Thyroid gland (tissue), 4 donors: ENCODE measurements at regions not wholly inside any gene's neighbourhood (a gene's known extent, or its start where the extent isn't known, plus 50 kb on each side); places are given as distances from the start of the nearest gene placed in this dataset.

Experiments
- DNase-seq, 2 donors: peaks; one replicate each; pipeline ENCODE4 v3.0.0-alpha.2; 2019
- H3K27ac ChIP-seq, 3 donors: fragments of 200-600 bp; sonication (generic); 1 replicate in 2 of 3; 2 replicates in 1 of 3; pipeline ENCODE4 v1.5.1; 2016 to 2019; ENCODE audit warnings: mild to moderate bottlenecking in 1 of 3, moderate library complexity in 1 of 3
- H3K27me3 ChIP-seq: fragments of 200-600 bp; sonication (generic); one replicate; pipeline ENCODE4 v1.5.1; 2019
- H3K36me3 ChIP-seq, 2 donors: fragments of 200-600 bp; sonication (generic); one replicate each; pipeline ENCODE4 v1.5.1; 2016 to 2019
- H3K4me1 ChIP-seq, 2 donors: fragments of 200-600 bp; sonication (generic); one replicate each; pipeline ENCODE4 v1.5.1; 2017 to 2019
- H3K4me3 ChIP-seq, 3 donors: fragments of 200-600 bp; sonication (generic); replicated peaks in 1 of 3; 1 replicate in 2 of 3; 2 replicates in 1 of 3; pipeline ENCODE4 v1.5.1; 2016; ENCODE audit warnings: mild to moderate bottlenecking in 1 of 3
- H3K9me3 ChIP-seq: fragments of 200-600 bp; sonication (generic); one replicate; pipeline ENCODE4 v1.5.1; 2017
- POLR2A ChIP-seq, 2 donors: fragments of 450-650 bp; IDR thresholded peaks; one replicate each; pipeline ENCODE4 v1.6.1; 2017; ENCODE audit warnings: antibody characterized with exemption in 2 of 2, mild to moderate bottlenecking in 2 of 2, moderate library complexity in 1 of 2
- WGBS, 2 donors: methylation state at CpG; one replicate each; pipeline ENCODE4 v1.1.5; 2017; 5-methylcytosine and 5-hydroxymethylcytosine counted together
- intact Hi-C: fragments of 100-400 bp; cut with DNase I; formaldehyde crosslinking; loops from one replicate; pipeline ENCODE4 v1.15.1; 2023
- TF ChIP-seq, protein P1 (sequence below), 6 experiments: fragments of 200-600 bp in 3 of 6; fragments of 450-650 bp in 3 of 6; sonication (generic) in 3 of 6; IDR thresholded peaks; one replicate each; pipeline ENCODE4 v1.5.1; 2016 to 2019; ENCODE audit warnings: antibody characterized with exemption in 6 of 6, mild to moderate bottlenecking in 2 of 6, inconsistent platforms in 1 of 6, moderate library complexity in 1 of 6

DNA sequence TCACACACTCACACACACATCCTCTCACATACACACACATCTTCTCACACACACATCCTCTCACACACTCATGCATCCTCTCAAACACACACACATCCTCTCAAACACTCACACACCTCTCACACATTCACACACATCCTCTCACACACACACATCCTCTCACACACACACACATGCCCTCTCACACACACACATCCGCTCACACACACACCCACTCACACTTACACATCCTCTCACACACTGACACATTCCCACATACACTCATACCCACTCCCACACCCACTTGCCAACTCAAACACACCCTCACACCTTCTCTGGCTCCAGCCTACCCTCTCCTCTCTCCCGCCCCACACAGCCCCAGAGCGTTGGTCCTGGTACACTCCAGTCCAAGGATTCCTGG, 127.9 kb upstream of the SLC30A5 start:
- no peaks in the 10 kb centered on the region for H3K9me3 ChIP-seq
- 80 to 88% methylated on average over 3 of the region's 3 CpGs for WGBS, 2 donors
- no peak for TF ChIP-seq POLR2A (IDR thresholded peaks at IDR 0.05)
- TF ChIP-seq, protein P1, sequence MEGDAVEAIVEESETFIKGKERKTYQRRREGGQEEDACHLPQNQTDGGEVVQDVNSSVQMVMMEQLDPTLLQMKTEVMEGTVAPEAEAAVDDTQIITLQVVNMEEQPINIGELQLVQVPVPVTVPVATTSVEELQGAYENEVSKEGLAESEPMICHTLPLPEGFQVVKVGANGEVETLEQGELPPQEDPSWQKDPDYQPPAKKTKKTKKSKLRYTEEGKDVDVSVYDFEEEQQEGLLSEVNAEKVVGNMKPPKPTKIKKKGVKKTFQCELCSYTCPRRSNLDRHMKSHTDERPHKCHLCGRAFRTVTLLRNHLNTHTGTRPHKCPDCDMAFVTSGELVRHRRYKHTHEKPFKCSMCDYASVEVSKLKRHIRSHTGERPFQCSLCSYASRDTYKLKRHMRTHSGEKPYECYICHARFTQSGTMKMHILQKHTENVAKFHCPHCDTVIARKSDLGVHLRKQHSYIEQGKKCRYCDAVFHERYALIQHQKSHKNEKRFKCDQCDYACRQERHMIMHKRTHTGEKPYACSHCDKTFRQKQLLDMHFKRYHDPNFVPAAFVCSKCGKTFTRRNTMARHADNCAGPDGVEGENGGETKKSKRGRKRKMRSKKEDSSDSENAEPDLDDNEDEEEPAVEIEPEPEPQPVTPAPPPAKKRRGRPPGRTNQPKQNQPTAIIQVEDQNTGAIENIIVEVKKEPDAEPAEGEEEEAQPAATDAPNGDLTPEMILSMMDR (IDR thresholded peaks at IDR 0.05) = no peak
- no peak overlapping the region for H3K4me3 ChIP-seq
- H3K4me1 ChIP-seq = peaks cover 4% of the 10 kb centered on the region in 2 donors
- no peak overlapping the region for H3K27ac ChIP-seq
- DNase-seq = no peak
- H3K36me3 ChIP-seq = no peaks in the 10 kb centered on the region
- H3K27me3 ChIP-seq = no peaks in the 10 kb centered on the region
- intact Hi-C loops = no loop called here

DNA sequence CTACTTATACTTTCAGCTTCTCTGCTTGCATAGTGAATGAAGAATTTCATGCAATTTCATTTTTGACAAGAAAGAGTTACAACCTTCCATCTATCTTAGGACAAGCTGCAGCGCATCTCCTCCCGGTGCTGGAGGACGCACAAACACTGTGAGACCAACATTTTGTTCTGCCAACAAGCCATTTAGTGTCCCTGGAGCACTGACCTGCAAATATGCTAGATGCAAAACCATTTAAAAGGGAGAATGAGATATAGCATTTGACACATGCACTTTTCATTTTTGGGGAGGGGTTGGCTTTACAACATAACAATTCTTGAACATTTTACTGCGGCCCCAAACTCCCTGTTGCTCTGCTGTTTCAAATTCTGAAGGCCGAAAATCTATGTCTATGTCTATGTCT, 127.2 kb upstream of the SLC30A5 start:
- Histone ChIP-seq H3K27ac (no peak overlapping the region), H3K4me1 (peaks cover 4% of the 10 kb centered on the region in 2 donors), H3K27me3 (no peaks in the 10 kb centered on the region), H3K36me3 (no peaks in the 10 kb centered on the region), H3K9me3 (no peaks in the 10 kb centered on the region), H3K4me3 (no peak overlapping the region)
- TF ChIP-seq POLR2A (IDR thresholded peaks at IDR 0.05) = no peak
- TF ChIP-seq, protein P1 (IDR thresholded peaks at IDR 0.05) = no peak
- intact Hi-C loops = no loop called here
- 83 to 90% methylated on average over 5 of the region's 5 CpGs for WGBS, 2 donors
- no peak for DNase-seq

DNA sequence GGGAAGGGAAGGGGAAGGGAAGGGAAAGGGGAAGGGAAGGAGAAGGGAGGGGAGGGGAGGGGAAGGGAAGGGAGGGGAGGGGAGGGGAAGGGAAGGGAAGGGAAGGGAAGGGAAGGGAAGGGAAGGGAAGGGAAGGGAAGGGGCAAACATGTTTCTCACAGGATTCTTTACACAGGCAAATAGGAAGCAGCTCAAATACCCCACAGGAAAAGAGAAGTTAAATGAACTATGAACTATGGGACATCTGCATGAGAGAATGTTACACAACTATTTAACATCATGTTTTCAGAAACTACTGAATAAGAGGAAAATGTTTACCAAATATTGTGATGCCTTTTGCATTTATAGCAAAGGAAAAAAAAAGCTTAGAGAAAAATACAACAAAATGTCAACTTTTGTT, 125.4 kb upstream of the SLC30A5 start:
- no peak for DNase-seq
- TF ChIP-seq, protein P1 (IDR thresholded peaks at IDR 0.05) = no peak
- no peak for TF ChIP-seq POLR2A (IDR thresholded peaks at IDR 0.05)
- H3K4me3 ChIP-seq = no peak overlapping the region
- intact Hi-C loops = no loop called here
- no peaks in the 10 kb centered on the region for H3K9me3 ChIP-seq
- H3K27me3 ChIP-seq = no peaks in the 10 kb centered on the region
- no peaks in the 10 kb centered on the region for H3K4me1 ChIP-seq
- H3K27ac ChIP-seq = no peak overlapping the region
- no peaks in the 10 kb centered on the region for H3K36me3 ChIP-seq

DNA sequence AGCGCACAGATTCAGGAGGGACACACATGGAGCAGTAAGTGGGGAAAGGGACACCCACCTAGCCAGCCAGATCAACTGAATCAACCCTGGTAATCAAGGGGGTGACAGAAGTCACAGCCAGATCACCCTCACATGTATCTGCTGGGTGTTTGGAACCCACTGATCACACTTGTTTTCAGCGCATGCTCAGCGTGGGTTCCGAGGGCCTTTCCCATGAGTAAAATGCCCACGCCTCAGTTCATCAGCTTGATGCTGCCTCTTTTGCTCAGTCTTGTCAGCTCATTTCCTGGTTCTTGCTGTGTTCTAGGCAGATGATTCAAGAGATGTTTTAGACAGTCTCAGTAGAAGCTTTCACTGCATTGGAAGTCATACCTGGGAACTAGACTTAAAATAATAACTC, 123.2 kb upstream of the SLC30A5 start:
- Histone ChIP-seq H3K4me1 (no peaks in the 10 kb centered on the region), H3K9me3 (no peaks in the 10 kb centered on the region), H3K27me3 (no peaks in the 10 kb centered on the region), H3K27ac (no peak overlapping the region), H3K4me3 (no peak overlapping the region), H3K36me3 (no peaks in the 10 kb centered on the region)
- TF ChIP-seq POLR2A (IDR thresholded peaks at IDR 0.05) = no peak
- TF ChIP-seq, protein P1 (IDR thresholded peaks at IDR 0.05) = no peak
- intact Hi-C loops = no loop called here
- no peak for DNase-seq
- 98 to 99% methylated on average over 5 of the region's 5 CpGs for WGBS, 2 donors

DNA sequence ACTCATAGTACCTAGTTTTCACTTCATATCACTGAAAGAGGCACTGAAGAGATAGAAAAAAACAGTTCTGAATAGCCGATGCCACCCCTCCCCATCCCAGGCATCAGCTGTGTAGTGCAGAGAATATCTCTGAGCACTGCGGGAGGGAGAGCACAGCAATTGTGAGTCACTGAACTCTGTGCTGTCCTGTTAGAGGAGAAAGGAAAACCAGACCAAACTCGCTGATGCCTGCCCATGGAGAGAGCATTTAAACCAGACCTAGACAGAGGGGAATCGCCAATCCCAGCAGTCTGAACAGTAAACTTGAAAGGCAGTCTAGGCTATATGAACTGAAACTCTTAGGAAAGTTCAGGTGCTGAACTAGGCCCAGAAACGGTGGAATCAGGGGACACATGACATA, 120.1 kb upstream of the SLC30A5 start:
- intact Hi-C loops = no loop called here
- TF ChIP-seq, protein P1 (IDR thresholded peaks at IDR 0.05) = no peak
- TF ChIP-seq POLR2A (IDR thresholded peaks at IDR 0.05) = no peak
- WGBS, 2 donors = 91% methylated on average over 5 of the region's 5 CpGs

More for the DNA sequence above, 120.1 kb upstream of the SLC30A5 start:
- Histone ChIP-seq H3K4me3 (no peak overlapping the region), H3K27ac (no peak overlapping the region), H3K36me3 (no peaks in the 10 kb centered on the region), H3K27me3 (no peaks in the 10 kb centered on the region), H3K9me3 (no peaks in the 10 kb centered on the region), H3K4me1 (no peaks in the 10 kb centered on the region)
- DNase-seq = no peak
